Endometrial microvascular endothelial cells (primary cell): ENCODE measurements at regions not wholly inside any gene's neighbourhood (a gene's known extent, or its start where the extent isn't known, plus 50 kb on each side); places are given as distances from the start of the nearest gene placed in this dataset.
"Not testable (repeated sequence)": the region's sequence is repeated elsewhere in the genome, so short reads cannot be mapped to it uniquely, and the experiment has no call there.

Experiments used
- in situ Hi-C: cut with HindIII; loops from 2 replicates; pipeline ENCODE4 v1.10.0; 2017; ENCODE audit warnings: low sequenced_read_pairs, low pct_unique_long_range_greater_than_20kb; ENCODE audit errors: inconsistent ontology term

GRCh38 chr1:67482733-67483482 lies 52.7 kb upstream of the SERBP1 start:
- in situ Hi-C loops, result no loop called here

DNA sequence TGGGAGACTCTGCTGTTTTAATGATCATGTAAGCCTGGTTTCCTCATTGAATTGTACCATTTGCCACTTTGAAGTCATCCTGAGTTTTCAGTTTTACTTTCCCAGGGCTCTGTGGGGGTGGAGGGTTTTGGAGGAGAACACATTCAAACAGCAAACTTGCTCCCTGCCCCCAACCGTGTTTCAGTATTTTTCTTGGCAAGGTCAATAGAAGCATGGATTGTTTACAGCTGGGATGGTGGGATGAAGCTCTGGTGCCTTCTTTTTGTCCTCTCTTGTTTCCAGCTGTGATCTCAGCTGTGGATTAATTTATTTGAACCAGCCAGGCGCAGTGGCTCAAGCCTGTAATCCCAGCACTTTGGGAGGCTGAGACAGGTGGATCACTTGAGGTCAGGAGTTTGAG lies 54.3 kb upstream of the SERBP1 start:
- in situ Hi-C loops, result no loop called here

GRCh38 chr1:67485046-67485811 lies 55.0 kb upstream of the SERBP1 start:
- in situ Hi-C loops, result no loop called here

GRCh38 chr1:67489643-67490042 lies 59.4 kb upstream of the SERBP1 start:
- in situ Hi-C loops, result loop anchor here (10.0 kb wide), 1 partner anchor 145 kb away; no protein-coding TSS in a partner anchor

- in situ Hi-C loops, result loop anchor here (10.0 kb wide), 1 partner anchor 146 kb away; no protein-coding TSS in a partner anchor
These were observed 61.1 kb upstream of the SERBP1 start for GRCh38 chr1:67491280-67491679.

DNA sequence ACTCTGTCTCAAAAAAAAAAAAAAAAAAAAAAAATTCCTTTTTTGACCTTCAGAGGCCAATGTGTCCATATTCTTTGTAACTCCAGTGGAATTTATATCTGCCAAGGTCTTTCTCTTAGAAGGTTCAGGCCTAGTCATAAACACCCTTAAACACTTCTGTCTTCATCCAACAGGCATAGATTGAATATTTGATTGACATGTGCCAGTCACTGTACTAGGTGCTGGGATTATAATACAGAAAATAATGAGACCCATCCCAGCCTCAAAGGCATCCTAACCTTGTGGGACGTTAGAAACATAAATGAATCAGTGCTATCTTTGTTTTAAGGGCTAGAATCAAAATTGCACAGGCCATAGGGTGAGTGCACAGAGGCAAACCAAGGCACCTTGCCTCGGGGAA lies 62.9 kb upstream of the SERBP1 start:
- in situ Hi-C loops, result loop anchor here (10.0 kb wide), 1 partner anchor 148 kb away; no protein-coding TSS in a partner anchor

DNA sequence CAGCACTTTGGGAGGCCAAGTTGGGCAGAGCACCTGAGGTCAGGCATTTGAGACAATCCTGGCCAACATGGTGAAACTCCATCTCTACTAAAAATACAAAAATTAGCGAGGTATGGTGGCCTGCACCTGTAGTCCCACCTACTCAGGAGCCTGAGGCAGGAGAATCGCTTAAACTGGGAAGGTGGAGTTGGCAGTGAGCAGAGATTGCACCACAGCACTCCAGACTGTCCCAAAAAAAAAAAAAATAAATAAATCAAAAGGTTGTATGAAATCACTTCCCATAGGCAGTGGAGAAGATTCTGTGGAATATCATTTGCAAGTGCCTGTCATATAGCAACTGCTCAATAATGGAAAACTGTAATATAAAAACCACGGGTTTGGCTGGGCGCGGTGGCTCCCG lies 65.1 kb upstream of the SERBP1 start:
- in situ Hi-C loops, result loop anchor here (10.0 kb wide), 1 partner anchor 151 kb away; no protein-coding TSS in a partner anchor

DNA sequence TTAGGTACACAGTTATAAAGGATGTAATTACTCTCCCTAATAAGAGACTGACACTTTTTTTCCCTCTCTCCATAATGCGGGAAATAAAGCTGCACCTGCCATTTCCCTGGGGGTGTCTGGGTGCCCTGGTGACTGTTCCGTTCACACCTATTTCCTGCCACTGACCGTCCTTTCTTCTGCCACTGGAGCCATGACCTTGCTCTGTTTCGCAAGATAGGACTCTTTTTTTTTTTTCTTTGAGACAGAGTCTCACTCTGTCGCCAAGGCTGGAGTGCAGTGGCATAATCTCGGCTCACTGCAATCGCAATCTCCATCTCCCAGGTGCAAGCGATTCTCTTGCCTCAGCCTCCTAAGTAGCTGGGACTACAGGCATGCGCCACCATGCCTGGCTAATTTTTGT lies 66.1 kb upstream of the SERBP1 start:
- in situ Hi-C loops, result loop anchor here (10.0 kb wide), 1 partner anchor 152 kb away; no protein-coding TSS in a partner anchor

DNA sequence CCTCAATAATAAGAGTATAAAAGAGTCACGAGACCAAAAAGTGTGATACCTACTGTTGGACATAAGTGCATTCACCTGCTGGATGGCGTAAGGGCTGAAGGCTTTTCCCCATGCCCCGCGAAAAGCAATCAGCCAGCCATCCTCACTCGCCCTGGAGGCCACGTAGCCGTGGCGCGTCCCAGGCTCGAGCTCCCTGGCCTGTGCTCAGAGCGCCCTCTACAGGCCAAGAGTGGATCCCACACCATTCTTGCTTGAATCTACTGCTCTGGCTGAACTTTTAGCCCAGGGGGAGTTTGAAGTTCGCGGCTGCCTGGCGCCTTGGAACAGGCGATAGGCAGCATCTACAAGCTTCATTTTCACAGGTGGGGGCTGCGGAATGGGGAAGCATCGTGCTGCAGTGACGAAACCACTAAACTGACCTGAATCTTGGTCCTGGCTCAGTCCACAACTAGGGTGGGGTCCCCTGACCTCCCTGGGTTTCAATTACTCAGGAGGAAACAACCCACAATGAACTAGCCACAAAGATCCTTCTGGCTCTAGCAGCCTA lies 70.3 kb upstream of the SERBP1 start:
- in situ Hi-C loops, result no loop called here

GRCh38 chr1:67503974-67504373 lies 73.8 kb upstream of the SERBP1 start:
- in situ Hi-C loops, result no loop called here

DNA sequence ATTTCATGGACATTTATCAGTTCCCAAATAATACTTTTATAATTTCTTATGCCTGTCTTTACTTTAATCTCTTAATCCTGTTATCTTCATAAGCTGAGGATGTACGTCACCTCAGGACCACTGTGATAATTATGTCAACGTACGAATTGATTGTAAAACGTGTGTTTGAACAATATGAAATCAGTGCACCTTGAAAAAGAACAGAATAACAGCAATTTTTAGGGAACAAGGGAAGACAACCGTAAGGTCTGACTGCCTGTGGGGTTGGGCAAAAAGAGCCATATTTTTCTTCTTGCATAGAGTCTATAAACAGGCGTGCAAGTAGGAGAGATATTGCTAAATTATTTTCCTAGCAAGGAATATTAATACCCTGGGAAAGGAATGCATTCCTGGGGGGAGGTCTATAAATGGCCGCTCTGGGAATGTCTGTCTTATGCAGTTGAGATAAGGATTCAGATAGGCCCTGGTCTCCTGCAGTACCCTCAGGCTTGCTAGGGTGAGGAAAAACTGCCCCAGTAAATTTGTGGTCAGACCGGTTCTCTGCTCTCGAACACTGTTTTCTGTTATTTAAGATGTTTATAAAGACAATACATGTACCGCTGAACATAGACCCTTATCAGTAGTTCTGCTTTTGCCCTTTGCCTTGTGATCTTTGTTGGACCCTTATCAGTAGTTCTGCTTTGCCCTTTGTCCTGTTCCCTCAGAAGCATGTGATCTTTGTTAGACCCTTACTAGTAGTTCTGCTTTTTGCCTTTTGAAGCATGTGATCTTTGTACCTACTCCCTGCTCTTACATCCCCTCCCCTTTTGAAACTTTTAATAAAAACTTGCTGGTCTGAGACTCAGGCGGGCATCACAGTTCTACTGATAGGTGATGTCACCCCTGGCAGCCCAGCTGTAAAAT lies 83.4 kb upstream of the SERBP1 start:
- in situ Hi-C loops, result not testable (repeated sequence)

DNA sequence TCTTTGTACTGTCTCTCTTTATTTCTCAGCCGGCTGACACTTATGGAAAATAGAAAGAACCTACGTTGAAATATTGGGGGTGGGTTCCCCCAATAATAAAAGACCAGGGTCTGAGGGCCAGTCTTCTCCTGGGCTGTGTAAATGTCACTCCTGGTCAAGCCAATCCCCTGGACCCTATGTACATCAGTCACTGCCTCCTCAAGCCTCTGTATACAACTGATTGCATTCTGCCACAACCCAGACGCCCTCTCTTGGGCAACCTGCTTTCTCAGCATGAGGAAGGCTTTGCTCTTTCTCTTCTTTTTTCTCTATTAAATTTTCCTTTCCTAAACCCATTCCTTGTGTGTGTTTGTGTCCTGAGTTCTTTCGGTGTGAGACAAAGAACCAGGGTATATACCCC lies 84.1 kb upstream of the SERBP1 start:
- in situ Hi-C loops, result no loop called here

DNA sequence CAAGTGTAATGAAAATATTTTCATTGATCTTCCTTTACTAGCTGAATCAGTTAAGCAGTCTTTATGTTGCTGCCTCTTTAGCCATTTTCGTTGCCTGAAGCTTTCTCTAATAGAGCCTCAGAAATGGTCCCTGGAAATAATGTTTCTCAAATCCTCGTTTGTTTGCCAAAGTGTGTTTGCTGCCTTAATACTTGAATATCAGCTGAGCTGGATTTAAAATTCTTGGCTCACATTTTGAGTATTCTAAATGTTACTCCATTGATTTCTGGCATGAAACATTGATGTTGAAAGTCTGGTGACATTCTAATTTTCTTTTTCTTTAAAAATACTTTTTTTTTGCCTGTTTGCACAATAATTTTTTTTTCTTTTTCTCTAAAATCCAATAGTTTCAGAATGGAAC lies 84.6 kb upstream of the SERBP1 start:
- in situ Hi-C loops, result no loop called here

GRCh38 chr1:67515324-67516080 lies 85.3 kb upstream of the SERBP1 start:
- in situ Hi-C loops, result no loop called here

- in situ Hi-C loops, result no loop called here
These were observed 86.8 kb upstream of the SERBP1 start for GRCh38 chr1:67517046-67517445.

DNA sequence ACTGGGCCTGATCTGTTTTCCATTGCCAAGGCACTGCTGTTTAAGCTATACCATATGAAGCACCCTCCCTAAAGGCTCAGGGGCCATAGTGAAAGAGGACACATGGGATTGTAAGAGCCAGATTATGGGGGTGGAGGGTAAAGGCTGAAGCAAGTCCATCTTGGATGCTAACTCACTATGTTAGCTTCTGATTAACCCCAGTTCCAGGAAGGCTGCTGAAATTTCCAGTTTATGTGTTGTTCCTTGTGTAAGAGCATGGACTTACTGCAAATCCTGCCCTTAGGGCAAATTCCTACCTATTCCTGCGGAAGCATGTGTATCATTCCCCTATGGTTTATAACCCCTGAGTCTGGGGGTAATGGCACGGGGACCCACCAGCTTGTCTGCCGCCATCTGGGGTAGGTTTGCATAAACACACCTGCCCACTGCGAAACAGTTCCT lies 91.8 kb upstream of the SERBP1 start:
- in situ Hi-C loops, result no loop called here

DNA sequence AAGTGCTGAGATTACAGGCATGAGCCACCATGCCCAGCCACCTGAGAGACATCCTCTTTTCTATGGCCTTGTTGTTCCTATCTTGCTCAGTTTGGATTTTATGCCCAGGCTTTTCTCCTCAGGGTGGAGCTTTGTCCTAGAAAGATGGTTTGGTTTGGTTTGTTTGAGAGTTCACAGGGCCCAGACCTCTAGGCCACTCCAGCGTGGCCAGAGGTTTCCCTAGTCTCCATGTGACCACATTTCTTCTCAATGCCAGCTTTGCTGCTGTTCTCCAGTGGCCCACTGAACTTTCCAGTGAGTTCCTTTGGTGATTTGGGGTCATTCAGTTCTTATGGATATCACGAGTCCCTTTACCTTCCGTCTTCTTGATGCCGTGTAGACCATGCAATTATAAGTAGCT lies 92.6 kb upstream of the SERBP1 start:
- in situ Hi-C loops, result no loop called here
